Activated CD8-positive, alpha-beta memory T cell treated with anti-CD3 and anti-CD28 coated beads, Interleukin-2, amount 50 U/mL, for 48 hours (primary cell): ENCODE measurements at regions not wholly inside any gene's neighbourhood (a gene's known extent, or its start where the extent isn't known, plus 50 kb on each side); places are given as distances from the start of the nearest gene placed in this dataset.
"Not testable (repeated sequence)": the region's sequence is repeated elsewhere in the genome, so short reads cannot be mapped to it uniquely, and the experiment has no call there.

Experiments used
- DNase-seq: peaks from one replicate; pipeline ENCODE4 v3.0.0-alpha.2; 2020

DNA sequence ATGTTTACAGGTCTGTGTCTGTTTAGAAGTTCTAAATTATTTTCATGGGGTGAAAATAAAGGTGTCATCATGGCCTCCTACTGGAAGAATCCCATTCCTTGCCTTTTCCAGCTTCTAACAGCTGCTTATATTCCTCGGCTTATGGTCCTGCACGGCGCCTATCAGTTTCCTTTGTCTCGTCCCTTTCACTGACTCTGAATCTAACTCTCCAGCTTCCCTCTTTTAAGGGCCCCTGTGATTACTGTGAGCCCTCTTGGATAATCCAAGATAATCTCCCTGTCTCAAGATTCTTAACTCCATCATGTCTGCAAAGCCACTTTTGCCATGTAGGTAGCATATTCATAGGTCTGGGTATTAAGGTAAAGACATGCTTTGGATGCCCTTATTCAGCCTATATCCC lies 441.0 kb upstream of the ERCC4 start:
- no peak for DNase-seq

- no peak for DNase-seq
Measured at GRCh38 chr16:13479549-13479948, 440.4 kb upstream of the ERCC4 start.

GRCh38 chr16:13480801-13481200 lies 439.2 kb upstream of the ERCC4 start:
- DNase-seq, result no peak

GRCh38 chr16:13483121-13483520 lies 436.8 kb upstream of the ERCC4 start:
- no peak for DNase-seq

DNA sequence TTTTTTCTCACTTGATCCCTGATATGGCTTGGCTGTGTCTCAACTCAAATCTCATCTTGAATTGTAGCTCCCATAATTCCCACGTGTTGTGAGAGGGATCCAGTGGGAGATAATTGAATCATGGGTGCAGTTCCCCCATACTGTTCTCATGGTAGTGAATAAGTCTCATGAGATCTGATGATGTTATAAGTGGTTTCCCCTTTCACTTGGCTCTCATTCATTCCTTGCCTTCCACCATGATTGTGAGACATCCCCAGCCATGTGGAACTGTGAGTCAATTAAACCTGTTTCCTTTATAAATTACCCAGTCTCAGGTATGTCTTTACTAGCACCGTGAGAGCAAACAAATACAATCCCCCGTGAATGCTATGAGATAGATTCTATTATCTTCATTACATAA lies 430.5 kb upstream of the ERCC4 start:
- DNase-seq, result not testable (repeated sequence)

GRCh38 chr16:13492046-13492445 lies 427.9 kb upstream of the ERCC4 start:
- DNase-seq, result no peak

DNA sequence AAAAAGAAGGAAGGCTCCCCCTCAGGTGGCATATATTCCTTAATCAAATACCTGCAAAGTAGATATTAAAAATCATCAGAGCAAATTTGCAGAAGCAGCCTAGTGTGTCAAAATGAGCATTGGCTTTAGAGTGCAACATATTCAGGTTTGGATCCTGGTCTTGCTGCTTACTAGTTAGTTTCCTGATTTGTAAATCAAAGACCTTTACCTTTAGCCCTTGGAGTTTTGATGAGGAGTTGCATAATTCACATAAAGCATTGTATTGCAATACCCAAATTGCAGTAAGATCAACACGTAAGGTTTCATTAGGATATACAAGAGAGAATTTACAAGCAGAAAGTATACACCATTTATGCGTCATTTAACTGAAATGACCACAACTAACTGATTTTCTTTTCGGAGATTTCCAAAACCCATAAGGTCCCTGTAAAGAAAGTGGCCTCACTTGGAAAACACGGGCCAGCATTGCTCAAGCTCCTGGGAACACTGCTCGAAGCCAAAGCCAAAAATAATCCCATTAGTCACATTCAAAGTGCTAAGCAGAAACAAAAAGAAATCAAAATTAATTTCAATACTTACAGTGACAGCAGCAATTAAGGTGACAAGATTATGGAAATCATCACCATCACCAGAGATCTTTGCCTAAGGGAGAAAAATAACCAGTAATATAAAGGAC lies 415.9 kb upstream of the ERCC4 start:
- no peak for DNase-seq

DNA sequence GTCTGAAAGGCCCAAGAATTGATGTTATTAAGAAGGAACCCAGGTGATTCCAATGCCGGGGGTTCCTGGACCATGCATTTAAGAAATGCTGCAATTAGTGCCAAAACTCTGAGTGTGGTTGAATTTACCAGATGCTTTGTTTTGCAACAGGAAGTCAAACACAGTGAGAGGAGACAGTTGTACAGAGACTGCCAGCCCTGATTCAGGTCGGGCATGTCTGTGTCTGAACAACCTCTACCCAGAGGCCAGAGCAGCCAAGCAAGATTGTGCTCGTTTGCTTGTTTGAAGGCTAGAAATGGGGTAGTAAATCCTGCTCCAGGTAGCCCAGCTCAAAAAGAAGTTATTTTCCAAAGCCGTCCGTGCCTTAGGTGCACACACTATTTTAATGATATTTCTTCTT lies 412.4 kb upstream of the ERCC4 start:
- DNase-seq, result no peak

- no peak for DNase-seq
Measured at GRCh38 chr16:13510425-13511151, 409.4 kb upstream of the ERCC4 start.

DNA sequence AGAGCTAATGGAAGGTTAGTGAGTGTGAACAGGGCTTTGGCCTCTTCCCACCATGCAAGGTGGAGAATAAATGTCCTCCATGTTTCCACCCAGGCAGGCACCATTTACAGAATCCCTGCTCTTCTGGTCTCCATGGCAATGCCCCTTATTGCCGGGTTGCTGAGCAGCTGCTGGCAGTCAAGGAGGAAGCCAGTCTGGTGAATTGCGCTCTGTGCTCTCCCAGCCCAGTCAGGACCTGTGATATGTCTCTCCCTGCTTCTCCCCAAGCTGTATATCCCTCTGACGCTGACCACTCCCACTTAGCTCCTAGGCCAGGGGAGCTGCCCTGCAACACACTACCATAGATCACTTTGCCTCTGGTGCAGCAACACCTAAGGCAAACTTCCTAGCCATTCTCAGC lies 402.1 kb upstream of the ERCC4 start:
- DNase-seq, result no peak

DNA sequence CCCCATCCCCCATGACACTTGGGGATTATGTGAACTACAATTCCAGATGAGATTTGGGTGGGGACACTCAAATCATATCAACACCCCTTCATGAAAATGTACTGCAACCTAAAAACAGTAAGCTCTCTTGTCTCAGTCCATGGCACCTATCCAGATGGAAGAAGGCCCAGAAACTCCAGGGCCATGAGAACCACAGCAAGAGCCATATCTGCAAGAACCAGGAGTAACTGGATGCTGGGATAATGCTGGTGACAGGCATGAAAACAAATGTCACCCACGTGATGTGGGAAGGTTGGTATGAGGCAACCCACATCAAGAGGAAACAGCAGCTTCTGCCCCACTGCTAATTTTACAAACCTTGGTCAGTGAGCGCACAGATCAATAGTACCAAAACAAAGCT lies 400.1 kb upstream of the ERCC4 start:
- DNase-seq, result no peak

- DNase-seq, result no peak
Measured at GRCh38 chr16:13521356-13521755, 398.6 kb upstream of the ERCC4 start.

GRCh38 chr16:13527332-13527731 lies 392.6 kb upstream of the ERCC4 start:
- no peak for DNase-seq

DNA sequence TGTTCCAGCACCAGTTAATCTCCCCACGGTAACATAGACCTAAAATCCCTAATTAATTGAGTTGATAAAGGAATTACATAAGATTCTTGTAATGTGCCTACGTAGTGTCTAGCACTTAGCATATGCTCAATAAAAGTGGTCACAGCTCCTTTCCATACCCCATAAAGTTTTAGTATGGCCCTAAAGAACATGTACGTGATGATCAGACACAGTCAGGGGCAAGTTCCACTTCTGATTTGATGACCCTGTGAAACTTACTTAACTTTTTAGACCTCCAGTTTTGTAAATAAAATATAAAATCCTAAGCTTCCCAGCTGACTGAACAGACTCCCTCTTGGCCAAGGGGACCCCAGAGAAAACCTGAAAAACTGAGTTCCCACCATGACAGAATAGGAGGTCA lies 391.3 kb upstream of the ERCC4 start:
- no peak for DNase-seq

- no peak for DNase-seq
Measured at GRCh38 chr16:13529193-13529982, 390.6 kb upstream of the ERCC4 start.

DNA sequence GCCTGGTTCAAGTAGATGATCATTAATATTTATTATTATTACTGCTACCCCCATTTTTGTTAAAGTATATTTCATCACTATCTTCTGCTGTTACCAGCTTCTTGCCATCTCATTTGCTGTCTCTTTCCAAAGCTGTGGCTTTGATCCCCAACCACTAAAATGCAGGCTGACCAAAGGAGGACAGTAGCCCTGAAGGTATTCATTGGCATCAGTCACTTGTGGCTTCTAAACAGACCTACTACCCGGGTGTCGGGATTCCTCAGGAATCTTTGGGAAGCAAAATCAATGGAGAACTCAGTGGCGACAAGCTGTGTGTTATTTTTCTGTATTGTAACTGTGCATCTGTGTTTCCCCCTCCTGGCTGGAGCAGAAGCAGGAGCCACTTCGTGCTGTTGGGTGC lies 379.2 kb upstream of the ERCC4 start:
- DNase-seq, result no peak

GRCh38 chr16:13542284-13542683 lies 377.7 kb upstream of the ERCC4 start:
- no peak for DNase-seq

- no peak for DNase-seq
Measured at GRCh38 chr16:13543850-13544249, 376.1 kb upstream of the ERCC4 start.

GRCh38 chr16:13545271-13545670 lies 374.7 kb upstream of the ERCC4 start:
- no peak for DNase-seq

- DNase-seq, result no peak
Measured at GRCh38 chr16:13550254-13550653, 369.7 kb upstream of the ERCC4 start.

- no peak for DNase-seq
Measured at GRCh38 chr16:13552062-13552959, 367.6 kb upstream of the ERCC4 start.

GRCh38 chr16:13552960-13553257 lies 367.0 kb upstream of the ERCC4 start:
- no peak for DNase-seq

DNA sequence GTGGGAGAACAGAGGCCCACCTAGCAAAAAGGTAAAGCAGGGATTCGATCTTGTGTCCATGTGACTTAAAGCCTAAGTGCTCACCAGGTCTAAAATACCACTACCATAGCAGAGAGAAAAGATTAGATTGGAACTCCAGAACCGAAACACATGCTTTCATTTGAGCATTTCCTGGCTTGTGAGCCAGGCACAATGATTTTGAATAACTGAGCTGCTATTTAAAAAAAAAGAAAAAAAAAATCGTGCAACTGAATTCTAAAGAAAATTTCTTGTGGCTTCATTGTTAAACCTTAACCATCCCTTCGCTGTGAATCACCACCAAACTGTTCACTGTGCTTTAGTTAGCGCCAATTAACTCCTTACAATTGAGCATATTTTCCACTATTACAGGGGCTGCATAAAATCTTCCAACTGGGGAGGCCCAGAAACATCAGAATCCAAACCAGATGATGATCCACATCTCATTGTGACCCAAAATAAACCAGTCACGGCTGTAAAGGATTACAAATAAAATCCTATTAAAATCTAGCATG lies 366.4 kb upstream of the ERCC4 start:
- DNase-seq, result no peak
